ENCODE measurements at regions not wholly inside any gene's neighbourhood (a gene's known extent, or its start where the extent isn't known, plus 50 kb on each side); places are given as distances from the start of the nearest gene placed in this dataset.

DNA sequence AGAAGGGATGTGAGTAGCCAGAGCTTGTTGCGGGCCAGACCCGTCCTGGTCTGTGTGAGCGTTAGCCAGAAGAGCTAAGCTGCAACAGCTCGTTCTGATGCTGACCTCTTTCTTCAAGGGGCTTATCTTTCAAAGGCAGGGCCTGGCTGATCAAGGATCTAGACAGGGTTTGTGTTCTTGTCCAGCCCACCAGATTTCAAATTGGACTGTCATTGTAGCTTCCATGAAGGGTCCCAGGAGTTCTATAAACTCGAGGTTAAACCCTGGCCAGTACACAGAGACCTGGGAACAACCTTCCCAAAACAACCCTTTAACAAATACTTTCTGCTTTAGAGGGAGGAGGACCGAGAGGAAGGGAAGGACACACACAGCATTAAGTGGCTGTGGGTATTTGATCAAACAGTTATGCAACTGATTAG, 153.0 kb upstream of the TUT7 start:
- TF ChIP-seq, protein P1, sequence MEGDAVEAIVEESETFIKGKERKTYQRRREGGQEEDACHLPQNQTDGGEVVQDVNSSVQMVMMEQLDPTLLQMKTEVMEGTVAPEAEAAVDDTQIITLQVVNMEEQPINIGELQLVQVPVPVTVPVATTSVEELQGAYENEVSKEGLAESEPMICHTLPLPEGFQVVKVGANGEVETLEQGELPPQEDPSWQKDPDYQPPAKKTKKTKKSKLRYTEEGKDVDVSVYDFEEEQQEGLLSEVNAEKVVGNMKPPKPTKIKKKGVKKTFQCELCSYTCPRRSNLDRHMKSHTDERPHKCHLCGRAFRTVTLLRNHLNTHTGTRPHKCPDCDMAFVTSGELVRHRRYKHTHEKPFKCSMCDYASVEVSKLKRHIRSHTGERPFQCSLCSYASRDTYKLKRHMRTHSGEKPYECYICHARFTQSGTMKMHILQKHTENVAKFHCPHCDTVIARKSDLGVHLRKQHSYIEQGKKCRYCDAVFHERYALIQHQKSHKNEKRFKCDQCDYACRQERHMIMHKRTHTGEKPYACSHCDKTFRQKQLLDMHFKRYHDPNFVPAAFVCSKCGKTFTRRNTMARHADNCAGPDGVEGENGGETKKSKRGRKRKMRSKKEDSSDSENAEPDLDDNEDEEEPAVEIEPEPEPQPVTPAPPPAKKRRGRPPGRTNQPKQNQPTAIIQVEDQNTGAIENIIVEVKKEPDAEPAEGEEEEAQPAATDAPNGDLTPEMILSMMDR (IDR thresholded peaks at IDR 0.05; ENCODE audit: low read length) = no peak
- no peak for TF ChIP-seq EZH2 (IDR thresholded peaks at IDR 0.05; ENCODE audit: borderline replicate concordance, low read length)

Data from OCI-LY1 (cell line).